ENCODE measurements at regions not wholly inside any gene's neighbourhood (a gene's known extent, or its start where the extent isn't known, plus 50 kb on each side); places are given as distances from the start of the nearest gene placed in this dataset.

GRCh38 chr9:14396171-14396570, 82.2 kb upstream of the NFIB start:
- DNase-seq (ENCODE audit: low read depth, low spot score), result no peak
- Histone ChIP-seq H3K9me3 (ENCODE audit: insufficient read depth, low read length) (peaks cover 9% of the 10 kb centered on the region; the same call in 1 of the 2 replicates), H3K4me3 (ENCODE audit: insufficient read length, low read depth) (no peak overlapping the region), H3K27me3 (ENCODE audit: insufficient read depth, insufficient read length) (no peaks in the 10 kb centered on the region), H3K36me3 (ENCODE audit: insufficient read depth, insufficient read length, low read length) (no peaks in the 10 kb centered on the region), H3K9ac (ENCODE audit: insufficient read length, low read depth) (no peak overlapping the region), H3K4me1 (ENCODE audit: insufficient read depth, insufficient read length) (no peaks in the 10 kb centered on the region)
- TF ChIP-seq SUZ12 (IDR thresholded peaks at IDR 0.05; ENCODE audit: extremely low read depth, insufficient read depth, insufficient read length), result no peak
- TF ChIP-seq YY1 (IDR thresholded peaks at IDR 0.05; ENCODE audit: insufficient read depth, insufficient read length), result no peak
- TF ChIP-seq ZNF274 (IDR thresholded peaks at IDR 0.05; ENCODE audit: low read depth, low read length), result no peak

DNA sequence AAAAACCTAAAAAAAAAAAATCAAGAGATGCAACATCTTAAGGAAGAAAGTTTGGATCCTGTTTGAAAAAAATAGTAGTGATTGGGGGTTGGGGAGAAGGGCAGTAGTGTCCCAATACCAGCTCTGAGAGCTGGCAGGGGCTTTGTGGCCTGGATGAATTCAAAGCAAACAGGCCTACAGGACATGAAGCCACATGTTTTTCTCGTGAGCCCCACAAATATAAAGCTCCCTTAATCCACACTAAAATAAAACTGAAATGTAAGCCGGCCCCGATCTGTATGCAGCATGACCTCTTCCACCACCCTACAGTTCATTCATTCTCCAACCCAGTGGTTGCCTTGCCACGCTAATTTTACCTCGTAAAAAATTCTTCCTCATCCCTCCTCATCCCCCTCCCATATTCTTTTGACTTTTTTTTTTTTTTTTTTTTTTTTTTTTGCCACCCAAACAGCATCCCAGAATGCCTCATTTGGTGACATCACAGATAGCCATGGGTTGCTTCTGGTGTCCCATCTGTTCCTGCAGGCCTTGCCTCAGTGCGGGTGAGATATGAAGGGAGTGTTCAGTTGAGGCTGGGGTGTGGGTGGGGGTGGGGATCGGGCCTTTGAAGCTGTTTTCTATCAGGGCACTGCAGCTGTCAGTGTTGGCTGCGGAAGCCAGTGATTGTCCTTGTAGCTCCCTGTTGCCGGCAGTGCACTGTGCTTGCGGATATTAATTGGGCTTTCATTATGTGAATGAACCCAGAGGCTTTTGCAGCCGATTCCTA, 81.6 kb upstream of the NFIB start:
- Histone ChIP-seq H3K36me3 (ENCODE audit: insufficient read depth, insufficient read length, low read length) (no peaks in the 10 kb centered on the region), H3K9me3 (ENCODE audit: insufficient read depth, low read length) (peaks cover 9% of the 10 kb centered on the region; the same call in 1 of the 2 replicates), H3K4me1 (ENCODE audit: insufficient read depth, insufficient read length) (no peaks in the 10 kb centered on the region), H3K27me3 (ENCODE audit: insufficient read depth, insufficient read length) (no peaks in the 10 kb centered on the region), H3K9ac (ENCODE audit: insufficient read length, low read depth) (no peak overlapping the region), H3K4me3 (ENCODE audit: insufficient read length, low read depth) (no peak overlapping the region)
- TF ChIP-seq ZNF274 (IDR thresholded peaks at IDR 0.05; ENCODE audit: low read depth, low read length), result no peak
- no peak for TF ChIP-seq SUZ12 (IDR thresholded peaks at IDR 0.05; ENCODE audit: extremely low read depth, insufficient read depth, insufficient read length)
- TF ChIP-seq YY1 (IDR thresholded peaks at IDR 0.05; ENCODE audit: insufficient read depth, insufficient read length), result no peak
- DNase-seq (ENCODE audit: low read depth, low spot score), result no peak

- no peak overlapping the region for H3K4me3 ChIP-seq (ENCODE audit: insufficient read length, low read depth)
- no peak overlapping the region for H3K9ac ChIP-seq (ENCODE audit: insufficient read length, low read depth)
- H3K27me3 ChIP-seq (ENCODE audit: insufficient read depth, insufficient read length), result no peaks in the 10 kb centered on the region
- TF ChIP-seq SUZ12 (IDR thresholded peaks at IDR 0.05; ENCODE audit: extremely low read depth, insufficient read depth, insufficient read length), result no peak
- H3K36me3 ChIP-seq (ENCODE audit: insufficient read depth, insufficient read length, low read length), result no peaks in the 10 kb centered on the region
- no peaks in the 10 kb centered on the region for H3K4me1 ChIP-seq (ENCODE audit: insufficient read depth, insufficient read length)
- DNase-seq (ENCODE audit: low read depth, low spot score), result no peak
- peaks cover 9% of the 10 kb centered on the region; the same call in 1 of the 2 replicates for H3K9me3 ChIP-seq (ENCODE audit: insufficient read depth, low read length)
These were observed 79.5 kb upstream of the NFIB start for GRCh38 chr9:14393418-14393817.

GRCh38 chr9:14391620-14392019, 77.7 kb upstream of the NFIB start:
- TF ChIP-seq SUZ12 (IDR thresholded peaks at IDR 0.05; ENCODE audit: extremely low read depth, insufficient read depth, insufficient read length) (no peak), ZNF274 (IDR thresholded peaks at IDR 0.05; ENCODE audit: low read depth, low read length) (no peak), YY1 (IDR thresholded peaks at IDR 0.05; ENCODE audit: insufficient read depth, insufficient read length) (no peak)
- DNase-seq (ENCODE audit: low read depth, low spot score), result no peak
- Histone ChIP-seq H3K4me3 (ENCODE audit: insufficient read length, low read depth) (no peak overlapping the region), H3K36me3 (ENCODE audit: insufficient read depth, insufficient read length, low read length) (no peaks in the 10 kb centered on the region), H3K4me1 (ENCODE audit: insufficient read depth, insufficient read length) (no peaks in the 10 kb centered on the region), H3K27me3 (ENCODE audit: insufficient read depth, insufficient read length) (no peaks in the 10 kb centered on the region), H3K9me3 (ENCODE audit: insufficient read depth, low read length) (peaks cover 9% of the 10 kb centered on the region; the same call in 1 of the 2 replicates), H3K9ac (ENCODE audit: insufficient read length, low read depth) (no peak overlapping the region)

DNA sequence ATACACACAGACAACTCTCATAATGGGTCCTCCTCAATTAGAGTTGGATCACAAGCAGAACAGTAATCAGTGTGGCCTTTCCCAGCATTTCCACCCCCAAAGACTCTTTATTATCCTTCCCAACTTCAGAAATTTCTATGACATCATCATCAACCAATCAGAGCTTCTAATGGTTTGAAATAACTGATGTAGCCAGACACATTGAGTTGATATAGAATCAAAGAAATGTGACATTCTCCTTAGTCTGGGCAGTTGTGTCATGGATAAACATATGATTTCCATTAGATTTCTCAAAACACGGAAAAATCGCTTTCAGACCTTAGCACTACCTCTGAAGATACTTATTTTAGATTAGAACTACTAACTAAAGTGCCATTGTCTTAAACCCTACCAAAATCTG, 75.7 kb upstream of the NFIB start:
- TF ChIP-seq SUZ12 (IDR thresholded peaks at IDR 0.05; ENCODE audit: extremely low read depth, insufficient read depth, insufficient read length), result no peak
- no peak for TF ChIP-seq ZNF274 (IDR thresholded peaks at IDR 0.05; ENCODE audit: low read depth, low read length)
- TF ChIP-seq YY1 (IDR thresholded peaks at IDR 0.05; ENCODE audit: insufficient read depth, insufficient read length), result no peak
- no peaks in the 10 kb centered on the region for H3K4me1 ChIP-seq (ENCODE audit: insufficient read depth, insufficient read length)
- no peak for DNase-seq (ENCODE audit: low read depth, low spot score)
- H3K4me3 ChIP-seq (ENCODE audit: insufficient read length, low read depth), result no peak overlapping the region
- no peaks in the 10 kb centered on the region for H3K27me3 ChIP-seq (ENCODE audit: insufficient read depth, insufficient read length)
- peaks cover 9% of the 10 kb centered on the region; the same call in 1 of the 2 replicates for H3K9me3 ChIP-seq (ENCODE audit: insufficient read depth, low read length)
- no peaks in the 10 kb centered on the region for H3K36me3 ChIP-seq (ENCODE audit: insufficient read depth, insufficient read length, low read length)
- no peak overlapping the region for H3K9ac ChIP-seq (ENCODE audit: insufficient read length, low read depth)

DNA sequence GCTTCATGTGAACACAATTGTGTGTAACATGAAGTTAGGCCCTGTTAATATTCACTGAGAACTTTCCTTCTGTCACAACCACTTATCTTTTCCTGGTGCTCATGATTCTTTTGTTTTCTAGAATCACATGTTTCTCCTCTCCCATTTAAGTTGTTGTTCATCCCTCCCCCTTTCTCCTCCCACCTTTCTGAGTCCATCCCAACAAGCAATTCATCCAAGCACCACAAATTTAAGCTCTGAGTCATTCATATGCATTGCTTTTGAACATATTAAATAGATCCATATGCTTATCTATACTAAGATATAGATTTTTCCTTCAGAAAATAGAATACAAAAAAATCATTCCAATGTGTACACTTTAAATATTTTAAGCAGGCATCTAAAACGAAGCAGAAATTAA, 75.2 kb upstream of the NFIB start:
- no peak overlapping the region for H3K9ac ChIP-seq (ENCODE audit: insufficient read length, low read depth)
- H3K9me3 ChIP-seq (ENCODE audit: insufficient read depth, low read length), result peaks cover 9% of the 10 kb centered on the region; the same call in 1 of the 2 replicates
- no peak for DNase-seq (ENCODE audit: low read depth, low spot score)
- no peaks in the 10 kb centered on the region for H3K27me3 ChIP-seq (ENCODE audit: insufficient read depth, insufficient read length)
- TF ChIP-seq SUZ12 (IDR thresholded peaks at IDR 0.05; ENCODE audit: extremely low read depth, insufficient read depth, insufficient read length) (no peak), ZNF274 (IDR thresholded peaks at IDR 0.05; ENCODE audit: low read depth, low read length) (no peak), YY1 (IDR thresholded peaks at IDR 0.05; ENCODE audit: insufficient read depth, insufficient read length) (no peak)
- H3K4me1 ChIP-seq (ENCODE audit: insufficient read depth, insufficient read length), result no peaks in the 10 kb centered on the region
- H3K36me3 ChIP-seq (ENCODE audit: insufficient read depth, insufficient read length, low read length), result no peaks in the 10 kb centered on the region
- H3K4me3 ChIP-seq (ENCODE audit: insufficient read length, low read depth), result no peak overlapping the region

GRCh38 chr9:14383773-14384172, 69.8 kb upstream of the NFIB start:
- TF ChIP-seq ZNF274 (IDR thresholded peaks at IDR 0.05; ENCODE audit: low read depth, low read length) (no peak), SUZ12 (IDR thresholded peaks at IDR 0.05; ENCODE audit: extremely low read depth, insufficient read depth, insufficient read length) (no peak), YY1 (IDR thresholded peaks at IDR 0.05; ENCODE audit: insufficient read depth, insufficient read length) (no peak)
- no peak overlapping the region for H3K4me3 ChIP-seq (ENCODE audit: insufficient read length, low read depth)

More at GRCh38 chr9:14383773-14384172, 69.8 kb upstream of the NFIB start:
- Histone ChIP-seq H3K4me1 (ENCODE audit: insufficient read depth, insufficient read length) (no peaks in the 10 kb centered on the region), H3K9me3 (ENCODE audit: insufficient read depth, low read length) (no peaks in the 10 kb centered on the region), H3K27me3 (ENCODE audit: insufficient read depth, insufficient read length) (no peaks in the 10 kb centered on the region), H3K9ac (ENCODE audit: insufficient read length, low read depth) (no peak overlapping the region), H3K36me3 (ENCODE audit: insufficient read depth, insufficient read length, low read length) (no peaks in the 10 kb centered on the region)
- DNase-seq (ENCODE audit: low read depth, low spot score), result no peak

All from NT2/D1 (cell line).